ENCODE measurements at regions not wholly inside any gene's neighbourhood (a gene's known extent, or its start where the extent isn't known, plus 50 kb on each side); places are given as distances from the start of the nearest gene placed in this dataset.
"Not testable (repeated sequence)": the region's sequence is repeated elsewhere in the genome, so short reads cannot be mapped to it uniquely, and the experiment has no call there.

GRCh38 chr9:108775901-108776306, 79.9 kb downstream of the ACTL7B start:
- ATAC-seq, result no peak
- BruUV-seq (replicated peaks), result no TSS peak
- no peaks in the 10 kb centered on the region for H3K27me3 ChIP-seq (ENCODE audit: low read length)
- ChIA-PET POLR2A (ENCODE audit: unreplicated experiment) (no interaction called here), CTCF (no interaction called here)
- no peak overlapping the region for H2AFZ ChIP-seq (ENCODE audit: low read length)
- no peak overlapping the region for H3K9ac ChIP-seq (ENCODE audit: low read length)
- intact Hi-C loops (cut with micrococcal nuclease), result no loop called here
- H3K79me2 ChIP-seq (ENCODE audit: low read length), result no peaks in the 10 kb centered on the region
- H3K9me3 ChIP-seq (ENCODE audit: low read length), result no peaks in the 10 kb centered on the region
- DNase-seq, result no peak
- TF ChIP-seq EZH2phosphoT487 (IDR thresholded peaks at IDR 0.05; ENCODE audit: borderline replicate concordance, low read length) (no peak), EZH2 (IDR thresholded peaks at IDR 0.05; ENCODE audit: low read length, unreplicated experiment) (no peak), CTCF (conservative IDR thresholded peaks at IDR 0.05; ENCODE audit: low read depth, low read length) (no peak)
- H4K20me1 ChIP-seq (ENCODE audit: low read length), result no peaks in the 10 kb centered on the region
- H3K4me1 ChIP-seq (ENCODE audit: insufficient read depth, low read length), result peaks cover 9% of the 10 kb centered on the region; the same call in 1 of the 2 replicates
- H3K9me2 ChIP-seq (replicated peaks; ENCODE audit: low read length), result no peaks in the 10 kb centered on the region
- H3K4me2 ChIP-seq (ENCODE audit: low read length), result no peak overlapping the region
- no peak overlapping the region for H3K4me3 ChIP-seq (ENCODE audit: low read length)
- H3F3A ChIP-seq (ENCODE audit: low read length, unreplicated experiment), result no peaks in the 10 kb centered on the region
- no peak overlapping the region for H3K27ac ChIP-seq (ENCODE audit: low read length)
- no peaks in the 10 kb centered on the region for H3K36me3 ChIP-seq (ENCODE audit: low read depth, low read length)

GRCh38 chr9:108774088-108774487, 81.7 kb downstream of the ACTL7B start:
- ATAC-seq; H3K27me3 ChIP-seq (ENCODE audit: low read length); H4K20me1 ChIP-seq (ENCODE audit: low read length); H3F3A ChIP-seq (ENCODE audit: low read length, unreplicated experiment); intact Hi-C loops (cut with micrococcal nuclease); H3K9ac ChIP-seq (ENCODE audit: low read length); H3K36me3 ChIP-seq (ENCODE audit: low read depth, low read length); H2AFZ ChIP-seq (ENCODE audit: low read length); H3K79me2 ChIP-seq (ENCODE audit: low read length); H3K27ac ChIP-seq (ENCODE audit: low read length); H3K4me1 ChIP-seq (ENCODE audit: insufficient read depth, low read length); H3K4me2 ChIP-seq (ENCODE audit: low read length); CTCF ChIA-PET; POLR2A ChIA-PET (ENCODE audit: unreplicated experiment); H3K9me3 ChIP-seq (ENCODE audit: low read length); H3K9me2 ChIP-seq (replicated peaks; ENCODE audit: low read length); DNase-seq; BruUV-seq (replicated peaks); H3K4me3 ChIP-seq (ENCODE audit: low read length): not testable (repeated sequence)

GRCh38 chr9:108772301-108772894, 83.4 kb downstream of the ACTL7B start:
- H3F3A ChIP-seq (ENCODE audit: low read length, unreplicated experiment), result no peaks in the 10 kb centered on the region
- intact Hi-C loops (cut with micrococcal nuclease), result no loop called here
- H3K9me3 ChIP-seq (ENCODE audit: low read length), result no peaks in the 10 kb centered on the region
- H3K4me3 ChIP-seq (ENCODE audit: low read length), result no peak overlapping the region
- no peaks in the 10 kb centered on the region for H3K27me3 ChIP-seq (ENCODE audit: low read length)
- H3K9ac ChIP-seq (ENCODE audit: low read length), result no peak overlapping the region
- no peak for TF ChIP-seq EZH2 (IDR thresholded peaks at IDR 0.05; ENCODE audit: low read length, unreplicated experiment)
- TF ChIP-seq CTCF (conservative IDR thresholded peaks at IDR 0.05; ENCODE audit: low read depth, low read length), result no peak
- TF ChIP-seq EZH2phosphoT487 (IDR thresholded peaks at IDR 0.05; ENCODE audit: borderline replicate concordance, low read length), result no peak
- no peak for DNase-seq
- no peak for ATAC-seq
- no TSS peak for BruUV-seq (replicated peaks)
- CTCF ChIA-PET, result no interaction called here
- no peak overlapping the region for H2AFZ ChIP-seq (ENCODE audit: low read length)
- no peak overlapping the region for H3K27ac ChIP-seq (ENCODE audit: low read length)
- POLR2A ChIA-PET (ENCODE audit: unreplicated experiment), result no interaction called here
- H3K79me2 ChIP-seq (ENCODE audit: low read length), result no peaks in the 10 kb centered on the region
- H4K20me1 ChIP-seq (ENCODE audit: low read length), result no peaks in the 10 kb centered on the region
- H3K9me2 ChIP-seq (replicated peaks; ENCODE audit: low read length), result no peaks in the 10 kb centered on the region
- no peak overlapping the region for H3K4me2 ChIP-seq (ENCODE audit: low read length)
- no peaks in the 10 kb centered on the region for H3K36me3 ChIP-seq (ENCODE audit: low read depth, low read length)
- peaks cover 6% of the 10 kb centered on the region; the same call in 1 of the 2 replicates for H3K4me1 ChIP-seq (ENCODE audit: insufficient read depth, low read length)
